HG03565 (cell line): ENCODE measurements at regions not wholly inside any gene's neighbourhood (a gene's known extent, or its start where the extent isn't known, plus 50 kb on each side); places are given as distances from the start of the nearest gene placed in this dataset.

Source experiments
- ATAC-seq: cut with Tn5 transposase; IDR thresholded peaks from one replicate; pipeline ENCODE4 v1.9.1; 2021; ENCODE audit warnings: mild to moderate bottlenecking, moderate library complexity; ENCODE audit not compliant: unreplicated experiment

DNA sequence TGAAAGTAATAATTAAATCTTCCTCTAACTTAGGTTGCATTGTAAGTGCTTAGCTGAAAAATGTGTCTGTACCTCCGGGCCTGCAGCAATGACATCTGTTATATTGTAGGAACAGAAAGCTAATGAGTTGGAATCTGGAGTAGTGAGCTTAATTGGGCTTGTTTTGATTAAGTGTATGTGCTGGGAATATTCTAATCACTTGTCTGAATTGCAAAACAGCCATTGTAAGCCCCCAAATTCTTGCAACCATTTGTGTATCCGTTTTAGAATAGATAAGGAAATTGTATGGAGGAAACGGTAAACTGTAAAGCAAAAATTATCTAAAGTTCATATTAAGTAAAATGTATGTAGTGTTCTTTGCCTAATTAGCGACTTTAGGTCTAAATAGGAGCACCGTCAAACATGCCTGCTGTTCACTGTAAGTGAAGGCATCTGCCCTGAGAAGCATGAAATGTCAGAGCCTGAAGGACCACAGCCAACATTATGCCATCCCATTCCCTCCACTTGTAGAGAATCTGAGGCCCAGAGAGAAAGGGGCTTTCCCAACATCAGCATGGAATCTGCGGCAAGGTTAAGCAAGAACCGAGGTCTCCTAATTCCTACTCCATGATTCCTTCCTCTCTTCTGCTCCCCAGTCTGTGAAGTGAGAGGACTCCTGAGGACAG lies 466.4 kb downstream of the TDRD15 start:
- no peak for ATAC-seq

DNA sequence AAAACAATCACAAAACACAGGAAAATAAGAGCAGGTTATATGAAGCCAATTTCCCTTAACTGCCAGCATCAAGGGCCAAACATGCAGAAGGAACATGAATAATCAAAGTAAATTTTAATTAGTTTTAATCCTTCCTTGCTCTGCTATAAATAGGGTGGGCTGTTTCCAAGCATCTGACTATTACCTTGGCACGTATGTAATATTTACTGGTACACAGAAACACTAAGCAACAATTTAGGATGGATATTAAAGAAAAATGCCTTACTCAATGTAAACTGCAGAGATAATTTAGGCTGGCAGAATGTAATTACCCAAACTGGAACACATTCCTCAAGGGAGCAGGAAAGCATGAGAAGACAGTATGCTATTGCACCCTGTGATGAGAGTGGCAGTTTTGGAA lies 468.2 kb downstream of the TDRD15 start:
- ATAC-seq, result no peak

DNA sequence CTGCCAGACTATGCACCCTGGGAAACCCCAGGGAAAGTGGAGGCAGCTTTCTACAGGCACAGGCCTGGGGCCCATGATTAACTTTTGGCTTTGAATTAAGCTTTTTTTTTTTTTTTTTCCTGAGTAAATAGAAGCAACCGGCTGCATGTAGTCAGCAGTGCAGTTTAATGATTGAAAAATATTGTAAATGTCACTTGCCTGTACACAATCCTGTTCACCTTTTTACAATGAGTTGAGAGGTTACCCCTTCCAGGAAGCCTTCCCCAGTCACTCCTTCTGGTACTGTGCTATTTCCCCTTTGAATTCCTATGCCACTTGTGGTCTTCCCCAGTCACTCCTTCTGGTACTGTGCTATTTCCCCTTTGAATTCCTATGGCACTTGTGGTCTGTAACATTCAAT lies 475.6 kb downstream of the TDRD15 start:
- no peak for ATAC-seq

DNA sequence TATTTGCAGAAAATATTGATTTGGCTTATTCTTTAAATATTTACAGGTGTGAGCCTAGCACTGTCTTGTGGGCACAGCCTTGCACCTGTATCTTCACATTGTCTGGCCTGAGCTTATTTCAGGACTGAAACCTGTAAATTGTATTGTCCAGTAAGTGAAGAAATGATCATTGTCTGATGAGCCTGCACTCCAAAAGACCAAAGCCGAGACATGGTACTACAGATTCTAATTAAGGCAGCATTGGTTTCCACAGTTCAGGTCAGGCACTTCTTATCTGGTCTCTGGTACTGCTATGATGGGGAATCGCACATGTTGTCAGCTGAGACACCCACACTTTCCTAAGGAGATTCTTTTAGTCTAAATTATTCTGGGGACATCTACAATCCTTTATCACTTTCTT lies 479.0 kb downstream of the TDRD15 start:
- no peak for ATAC-seq

DNA sequence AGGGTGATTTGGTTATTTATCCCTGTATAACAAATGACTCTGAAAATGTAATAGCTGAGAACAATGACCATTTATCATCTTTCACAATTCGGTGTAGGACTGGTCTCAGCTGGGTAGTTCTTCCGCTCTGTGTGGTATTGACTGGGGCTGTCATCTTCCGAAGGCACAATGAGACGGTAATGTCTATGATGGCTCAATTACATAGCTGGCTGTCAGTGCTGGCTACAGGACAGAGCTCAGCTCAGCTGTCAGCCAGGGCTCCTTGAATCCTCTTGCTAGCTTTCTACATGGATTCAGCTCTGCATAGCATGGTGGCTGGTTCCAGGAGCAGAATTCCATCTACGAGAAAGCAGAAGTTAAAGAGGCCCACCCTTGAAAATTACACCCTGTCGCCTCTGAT lies 483.8 kb downstream of the TDRD15 start:
- no peak for ATAC-seq

DNA sequence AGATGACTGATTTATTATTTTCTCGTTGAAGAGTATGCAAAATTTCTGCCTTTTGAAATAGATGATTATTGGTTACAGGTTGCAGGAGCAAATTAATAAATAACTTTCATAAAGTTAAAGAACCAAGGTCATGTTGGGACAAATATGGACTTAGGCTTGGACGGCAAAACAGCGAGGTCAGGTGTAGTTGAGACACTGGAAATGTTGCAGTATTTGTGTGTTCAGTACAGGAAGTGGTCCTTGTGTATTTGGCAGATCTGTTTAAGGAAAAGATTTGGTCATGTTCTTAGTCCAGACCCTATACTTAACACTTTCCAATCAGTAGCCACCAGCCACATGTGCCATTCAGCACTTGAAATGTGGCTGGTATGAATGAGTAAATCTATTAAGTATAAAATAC lies 486.5 kb downstream of the TDRD15 start:
- ATAC-seq, result no peak

DNA sequence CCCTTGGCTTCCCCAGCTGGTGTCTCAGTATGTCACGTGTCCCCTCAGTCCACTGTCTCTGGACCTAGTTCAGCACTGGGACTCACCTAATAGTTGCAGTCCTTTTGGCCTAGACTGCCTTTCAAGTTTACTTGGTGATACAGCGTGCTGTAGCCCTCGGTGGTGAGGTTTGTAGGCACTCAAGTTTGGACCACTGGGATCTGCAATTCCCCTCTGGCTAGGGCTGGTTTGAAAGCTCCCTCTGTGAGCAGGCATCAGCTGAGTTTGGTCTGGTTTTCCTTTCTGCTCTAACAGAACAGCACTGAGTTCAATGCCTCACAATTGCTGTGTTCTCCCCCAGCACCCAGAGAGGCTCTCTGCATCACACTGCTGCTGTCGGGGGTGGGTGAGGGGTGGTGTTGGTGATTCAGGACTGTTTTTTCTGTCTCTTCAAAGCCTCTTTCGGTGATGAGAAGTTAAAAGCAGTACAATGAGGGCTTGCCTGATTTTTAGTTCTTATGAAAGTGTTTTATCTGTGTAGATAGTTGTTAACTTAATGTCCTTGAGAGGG lies 494.2 kb downstream of the TDRD15 start:
- no peak for ATAC-seq

DNA sequence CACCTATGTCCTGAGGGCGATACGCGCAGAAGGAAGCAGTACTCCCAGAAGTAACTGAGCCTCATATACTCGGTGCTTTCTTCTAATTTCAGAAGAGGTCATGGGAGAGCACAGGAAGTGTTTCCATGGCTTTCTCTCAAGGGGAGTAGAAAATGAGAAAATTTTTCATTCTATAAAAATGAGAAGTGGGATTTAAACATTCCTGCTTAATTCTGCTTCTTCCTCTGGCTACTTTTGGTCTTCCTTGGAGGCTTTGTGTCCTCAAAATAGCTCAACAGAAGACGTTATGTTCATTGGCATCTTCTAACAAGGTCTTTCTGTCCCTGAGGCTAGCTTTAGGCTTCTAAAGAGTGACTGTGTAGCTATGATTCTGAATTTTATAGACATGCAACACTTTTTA lies 497.0 kb downstream of the TDRD15 start:
- no peak for ATAC-seq

DNA sequence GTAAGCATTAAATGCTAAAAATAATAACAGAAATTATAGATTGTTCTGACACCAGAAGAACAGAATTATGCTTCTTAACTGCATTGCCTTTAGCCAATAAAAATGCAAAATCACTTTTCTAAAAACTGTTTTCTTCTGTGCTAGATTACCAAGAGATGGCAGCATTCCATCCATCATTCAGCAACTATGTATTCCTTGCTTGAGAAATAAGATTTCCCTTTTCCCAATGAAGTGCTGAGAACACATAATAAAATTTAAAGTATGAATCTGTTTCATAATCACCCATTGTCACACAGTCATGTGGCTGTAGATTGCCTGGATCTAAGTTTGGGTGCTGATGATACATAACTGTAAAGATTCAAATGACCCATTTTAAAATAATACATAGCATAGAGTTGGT lies 504.2 kb downstream of the TDRD15 start:
- no peak for ATAC-seq

DNA sequence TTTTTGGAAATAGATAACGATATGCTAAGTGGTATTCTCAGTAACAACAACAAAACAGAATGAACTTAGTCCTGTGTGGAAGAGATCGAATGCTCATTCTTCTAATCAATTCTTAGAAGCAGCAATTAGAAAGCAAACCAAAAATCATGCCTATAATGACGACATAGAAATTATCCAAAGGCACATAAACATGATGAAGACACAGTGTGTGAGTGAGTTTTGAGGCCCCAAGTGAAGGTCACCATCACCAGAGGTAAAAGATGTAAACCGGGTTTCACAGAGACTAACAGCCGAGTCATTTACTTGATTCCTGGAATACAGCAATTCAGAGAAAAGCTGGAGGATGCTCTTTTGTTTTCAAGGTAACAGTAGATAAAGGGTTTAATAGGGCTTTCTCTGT lies 509.2 kb downstream of the TDRD15 start:
- no peak for ATAC-seq

DNA sequence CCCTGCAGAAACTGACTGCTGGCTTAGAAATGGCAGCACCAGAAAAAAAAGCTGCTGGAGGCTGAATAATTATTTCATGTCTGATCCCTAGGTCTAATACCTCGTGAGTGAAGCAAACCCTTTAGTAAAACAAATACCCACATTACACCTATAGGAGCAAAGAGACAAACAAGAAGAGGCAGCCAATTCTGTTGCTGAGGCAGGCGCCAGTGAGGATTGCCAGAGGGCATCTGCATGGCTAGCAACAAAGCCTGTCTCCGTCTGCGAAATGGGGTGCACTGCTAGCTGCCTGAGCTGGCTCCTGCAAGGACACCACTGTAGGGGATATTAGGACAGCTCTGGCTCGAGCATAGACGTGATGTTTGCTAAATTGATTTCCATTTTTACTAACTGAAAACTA lies 509.7 kb downstream of the TDRD15 start:
- ATAC-seq, result no peak

DNA sequence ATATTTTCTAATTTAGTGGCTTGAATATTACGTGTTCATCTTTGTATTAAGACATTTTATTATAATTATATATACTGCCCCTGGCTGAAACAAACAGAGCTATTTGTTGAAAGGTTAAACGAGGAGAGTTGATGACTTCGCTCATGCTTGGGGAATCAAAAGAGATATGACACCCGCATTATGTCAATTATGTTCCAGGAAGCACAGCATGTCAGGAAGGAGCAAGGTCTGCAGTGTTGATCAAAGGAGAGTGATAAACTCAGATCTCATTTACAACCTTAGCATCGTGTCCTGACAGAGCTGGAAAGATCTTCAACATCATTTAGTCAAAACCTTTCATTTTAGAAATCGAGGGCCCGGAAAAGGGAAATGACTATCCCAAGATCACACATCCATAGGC lies 510.1 kb downstream of the TDRD15 start:
- ATAC-seq, result no peak

DNA sequence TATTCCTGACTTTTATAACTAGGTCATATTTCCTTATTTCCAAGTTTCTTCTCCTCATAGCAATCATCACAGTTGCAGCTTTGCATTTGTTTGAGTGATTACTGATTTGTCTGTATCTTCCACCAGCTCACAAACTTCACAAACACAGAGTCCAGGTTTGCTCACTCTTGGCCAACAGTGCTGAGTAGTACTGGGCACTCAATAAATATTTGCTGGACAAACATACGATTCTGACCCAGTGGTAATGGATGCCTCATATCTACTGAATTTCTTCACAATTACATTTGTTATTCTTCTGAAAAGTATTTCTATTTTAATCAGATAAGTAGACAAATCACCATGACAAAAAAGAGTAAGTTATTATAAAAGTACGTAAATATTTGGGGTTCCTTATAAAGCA lies 516.3 kb downstream of the TDRD15 start:
- no peak for ATAC-seq

DNA sequence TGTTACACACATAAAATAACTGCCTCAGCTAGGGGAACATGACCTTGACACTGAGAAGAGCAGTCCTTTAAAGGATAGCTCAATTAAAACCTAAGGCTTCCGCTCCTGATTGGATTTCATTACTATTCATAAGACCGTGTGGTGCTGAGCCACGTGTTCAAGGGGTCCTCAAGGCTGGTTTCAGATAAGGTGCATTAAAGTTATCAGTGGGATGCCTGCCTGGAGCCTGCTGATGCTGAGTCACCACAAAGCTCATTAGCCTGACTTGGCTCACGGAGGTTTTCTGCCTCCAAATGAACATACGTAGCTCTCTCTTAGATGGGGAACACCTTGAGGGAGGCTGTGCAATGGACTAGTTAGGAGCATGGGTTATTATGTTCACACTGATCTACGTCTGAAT lies 518.9 kb downstream of the TDRD15 start:
- no peak for ATAC-seq

DNA sequence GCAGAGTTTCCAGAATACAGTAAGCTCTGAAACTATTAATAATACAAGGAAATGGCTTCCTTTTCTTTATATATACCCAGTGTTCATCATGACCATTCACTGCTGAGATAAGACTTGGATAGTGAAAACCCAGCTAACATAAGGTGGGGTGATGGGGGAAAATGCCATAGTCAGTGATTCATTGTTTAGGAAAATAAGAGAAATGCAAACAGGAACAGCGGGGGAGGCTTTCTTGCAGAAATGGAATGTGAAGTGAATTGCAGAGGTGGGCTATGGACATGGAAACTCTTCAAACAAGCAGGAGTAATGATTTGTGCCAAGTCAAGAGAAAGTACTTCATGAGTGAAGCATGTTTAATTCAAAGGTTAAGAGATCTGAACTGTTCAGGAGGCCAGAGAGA lies 519.4 kb downstream of the TDRD15 start:
- no peak for ATAC-seq

DNA sequence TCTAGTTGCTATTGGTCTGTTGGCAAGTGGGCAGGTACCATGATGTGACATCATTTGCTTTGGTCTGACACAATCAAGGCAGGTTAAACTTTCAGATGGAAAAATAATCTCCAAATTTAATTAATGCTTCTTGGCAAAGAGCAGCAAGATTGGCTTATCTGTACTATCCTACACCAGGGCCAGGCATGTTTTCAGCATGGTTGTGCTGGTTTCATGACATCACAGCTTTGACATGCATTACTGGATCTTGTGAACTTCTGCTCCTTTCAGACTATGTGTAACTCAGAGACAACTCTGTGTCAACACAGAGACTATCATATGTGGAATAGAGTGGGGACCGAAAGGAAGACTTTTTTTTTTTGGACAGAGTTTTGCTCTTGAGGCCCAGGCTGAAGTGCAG lies 520.5 kb downstream of the TDRD15 start:
- ATAC-seq, result no peak

DNA sequence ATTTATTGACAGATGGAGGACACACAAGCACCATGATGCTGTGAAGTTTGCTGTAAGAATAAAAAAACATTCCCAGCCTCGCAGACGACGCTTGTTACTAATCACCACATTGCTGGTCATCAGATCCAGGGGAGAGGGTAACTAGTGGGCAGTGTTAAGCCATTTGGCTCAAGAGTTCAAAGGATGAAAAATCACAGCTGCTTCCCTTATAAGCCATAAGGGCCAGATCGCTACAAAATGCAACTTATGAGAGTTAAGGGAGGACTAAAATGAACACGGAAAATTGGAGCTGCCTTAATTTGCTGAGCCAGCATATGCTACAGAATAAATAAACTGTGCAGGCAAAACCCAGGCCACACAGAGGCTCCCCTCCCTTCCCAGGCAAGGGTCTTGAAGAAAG lies 522.6 kb downstream of the TDRD15 start:
- no peak for ATAC-seq

DNA sequence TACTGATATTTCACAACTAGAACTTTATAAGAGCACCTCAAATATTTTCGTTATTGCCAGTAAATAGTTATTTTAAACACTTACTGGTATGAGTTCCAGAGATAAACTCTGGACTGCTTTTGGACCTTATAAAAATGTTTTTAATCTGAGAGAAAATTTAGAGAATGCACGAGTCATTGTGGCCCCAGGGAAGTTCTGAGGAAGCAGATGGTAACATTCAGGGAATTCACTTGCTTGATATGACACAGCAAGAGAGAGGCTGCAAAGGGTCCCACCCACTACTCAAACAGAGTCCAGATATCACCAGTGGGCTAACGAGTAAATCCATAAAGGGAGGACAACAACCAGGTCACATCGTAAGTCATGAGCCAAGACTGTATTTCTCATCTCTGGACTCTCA lies 526.8 kb downstream of the TDRD15 start:
- no peak for ATAC-seq

DNA sequence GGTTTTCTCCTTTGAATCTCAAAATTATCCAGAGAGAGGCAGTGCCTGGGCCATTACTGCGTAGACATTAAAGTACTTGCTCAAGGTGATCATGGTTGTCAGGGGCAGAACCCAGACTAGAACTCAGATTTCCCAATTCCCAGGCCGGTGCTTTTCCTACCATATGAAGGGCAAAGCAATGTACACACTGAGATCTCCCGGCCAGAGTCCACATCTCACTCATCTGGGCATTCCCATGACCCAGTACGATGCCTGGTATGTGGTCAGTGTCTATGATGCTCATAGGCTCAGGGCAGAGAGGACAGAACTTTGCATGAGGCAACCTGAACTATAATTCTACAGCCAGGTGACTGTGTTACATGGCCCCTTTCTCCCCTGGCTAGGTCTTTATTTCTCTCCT lies 531.4 kb downstream of the TDRD15 start:
- no peak for ATAC-seq

DNA sequence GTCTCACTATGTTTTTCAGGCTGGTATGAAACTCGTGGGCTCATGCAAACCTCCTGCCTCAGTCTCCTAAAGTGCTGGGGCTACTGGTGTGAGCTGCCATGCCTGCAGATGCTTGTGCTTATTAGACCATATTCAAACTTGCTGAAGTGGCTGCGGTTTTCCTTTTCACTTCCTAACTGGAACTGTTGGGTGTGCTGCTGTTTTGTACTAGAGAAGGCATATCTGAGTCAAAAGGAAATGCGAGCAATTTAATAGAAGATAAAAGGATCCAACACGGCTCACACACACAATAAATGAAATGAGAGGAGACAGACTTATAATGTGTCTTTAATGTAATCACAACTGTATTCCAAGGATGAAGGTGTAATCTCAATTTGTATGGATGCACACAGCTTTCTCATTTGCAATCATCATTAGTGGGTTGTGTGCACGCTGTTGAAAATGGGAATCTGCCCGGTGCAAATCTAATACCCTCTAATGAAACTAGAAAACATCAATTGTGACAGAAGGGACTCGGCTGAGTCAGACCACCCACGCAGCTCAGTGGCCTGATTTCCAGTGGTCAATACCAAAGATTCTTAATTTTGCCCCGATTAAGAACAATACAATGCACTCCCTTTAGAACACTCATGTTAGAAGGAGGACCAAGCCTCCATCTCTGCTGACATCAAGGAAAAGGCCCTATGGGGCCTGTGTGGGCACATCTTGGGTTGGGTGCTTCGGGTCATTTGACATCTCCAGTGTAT lies 532.7 kb downstream of the TDRD15 start:
- ATAC-seq, result no peak

DNA sequence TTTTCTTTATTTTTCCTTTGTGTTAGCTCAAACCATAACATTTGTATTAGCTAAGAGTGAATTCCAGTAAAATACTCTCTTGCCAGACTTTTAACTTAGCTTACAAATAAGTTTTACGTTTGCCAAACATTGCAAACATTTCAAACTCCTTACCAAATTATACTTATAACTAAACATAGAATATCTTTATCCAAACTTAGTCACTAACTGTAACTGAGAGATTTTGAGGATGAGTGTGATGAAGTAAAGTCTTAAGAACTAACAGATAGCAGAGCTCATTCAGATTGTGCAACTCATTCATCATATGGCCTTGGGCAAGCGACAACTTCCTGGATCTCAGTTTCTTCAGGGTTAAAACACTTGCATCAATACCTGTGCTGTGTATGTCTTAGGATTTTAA lies 533.7 kb downstream of the TDRD15 start:
- no peak for ATAC-seq

DNA sequence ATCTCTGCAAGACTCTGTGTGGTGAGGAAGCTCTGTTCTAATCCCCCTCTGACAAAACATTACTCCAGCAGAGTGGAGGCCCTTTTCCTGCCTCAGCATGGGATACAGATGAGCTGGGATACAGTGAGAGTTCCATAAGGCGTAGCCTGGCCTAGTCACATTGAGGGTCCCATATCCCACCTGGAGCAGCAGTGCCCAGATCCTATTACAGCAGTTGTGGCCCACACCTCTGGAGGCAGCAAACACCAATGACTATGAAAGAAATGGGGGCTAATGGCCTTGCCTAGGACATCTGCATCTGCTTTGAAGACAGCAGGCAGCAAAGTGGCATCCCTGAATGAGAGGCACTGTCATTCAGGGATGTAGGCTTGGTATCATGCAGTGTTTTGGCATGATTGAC lies 534.5 kb downstream of the TDRD15 start:
- no peak for ATAC-seq
